GM12878 (cell line): ENCODE measurements at regions not wholly inside any gene's neighbourhood (a gene's known extent, or its start where the extent isn't known, plus 50 kb on each side); places are given as distances from the start of the nearest gene placed in this dataset.

Experiments used
- ATAC-seq: fragments of 200-7000 bp; cut with Tn5 transposase; 3 replicates; pipeline ENCODE4 v1.9.1; 2020; ENCODE audit warnings: mild to moderate bottlenecking, moderate library complexity
- BruUV-seq: library from RNA; stranded (reverse); fragments of 400-500 nt; replicated peaks from 2 replicates; lab custom pipeline; 2021; lab: Mats Ljungman, UMichigan
- CTCF ChIA-PET: fragments of 300-600 bp; sonication (Branson Sonifier 250); formaldehyde crosslinking; extraction: SDS; loops from one replicate; lab custom pipeline; 2021; ENCODE audit warnings: inconsistent platforms; lab: Yijun Ruan, JAX
- POLR2A ChIA-PET: fragments of 350-600 bp; formaldehyde crosslinking; extraction: SDS; loops from one replicate; lab custom pipeline; 2021; ENCODE audit warnings: inconsistent platforms; lab: Charles Lee
- RAD21 ChIA-PET: fragments of 300-600 bp; sonication (Branson Sonifier 250); formaldehyde crosslinking; loops from one replicate; lab custom pipeline; 2023; ENCODE audit warnings: antibody characterized with exemption; ENCODE audit not compliant: unreplicated experiment; lab: Charles Lee
- SMC1A ChIA-PET: fragments of 300-600 bp; sonication (Branson Sonifier 250); formaldehyde crosslinking; loops from one replicate; lab custom pipeline; 2023; ENCODE audit not compliant: unreplicated experiment, uncharacterized antibody; lab: Charles Lee
- DNase-seq: peaks from one replicate; pipeline ENCODE4 v3.0.0-alpha.2; 2011; ENCODE audit warnings: low read depth, low spot score
- FAIRE-seq: peaks from 3 replicates; lab custom pipeline; 2011; peaks lifted over from hg19 to GRCh38; lab: Jason Lieb, UNC
- H2AFZ ChIP-seq: 2 replicates; pipeline ENCODE4 v1.6.0; 2011; ENCODE audit warnings: low read depth, low read length, control low read depth; ENCODE audit not compliant: control insufficient read depth
- H3K27ac ChIP-seq: 2 replicates; pipeline ENCODE4 v1.5.1; 2011; ENCODE audit warnings: control low read depth; ENCODE audit not compliant: control insufficient read depth, insufficient read depth
- H3K27me3 ChIP-seq, 2 experiments: replicated peaks in 1 of 2; 2 replicates each; pipeline versions ENCODE4 v1.6.0 to v1.6.1; 2011; ENCODE audit warnings: low read length in 1 of 2; ENCODE audit not compliant: control insufficient read depth in 2 of 2, insufficient read depth in 2 of 2
- H3K36me3 ChIP-seq, 2 experiments: 2 replicates each; pipeline ENCODE4 v1.5.1; 2011; ENCODE audit warnings: low read length in 1 of 2; ENCODE audit not compliant: control insufficient read depth in 2 of 2, insufficient read depth in 2 of 2
- H3K4me1 ChIP-seq: 2 replicates; pipeline ENCODE4 v1.6.1; 2011; ENCODE audit warnings: mild to moderate bottlenecking, low read length, moderate library complexity, mixed read lengths; ENCODE audit not compliant: control insufficient read depth, insufficient read depth
- H3K4me2 ChIP-seq: 2 replicates; pipeline ENCODE4 v1.6.0; 2011; ENCODE audit warnings: control low read depth; ENCODE audit not compliant: control insufficient read depth, insufficient read depth
- H3K4me3 ChIP-seq: fragments of 200-600 bp; sonication (generic); 2 replicates; pipeline ENCODE4 v1.5.1; 2016
- H3K79me2 ChIP-seq: 2 replicates; pipeline ENCODE4 v1.6.0; 2011; ENCODE audit warnings: low read length; ENCODE audit not compliant: control insufficient read depth, insufficient read depth
- H3K9ac ChIP-seq: 2 replicates; pipeline ENCODE4 v1.8.0; 2011; ENCODE audit warnings: low read length, control low read depth, mixed read lengths; ENCODE audit not compliant: control insufficient read depth, insufficient read depth
- H3K9me3 ChIP-seq: replicated peaks from 3 replicates; pipeline ENCODE4 v1.5.1; 2011; ENCODE audit warnings: mild to moderate bottlenecking, low read length; ENCODE audit not compliant: control insufficient read depth, insufficient read depth
- H4K20me1 ChIP-seq: 2 replicates; pipeline ENCODE4 v1.6.0; 2011; ENCODE audit not compliant: control insufficient read depth, insufficient read depth
- NR2C1 ChIP-seq: fragments of 450-650 bp; IDR thresholded peaks from 2 replicates; pipeline ENCODE4 v1.6.1; 2017; ENCODE audit warnings: antibody characterized with exemption, mild to moderate bottlenecking, moderate library complexity
- SMARCA5 ChIP-seq: fragments of 450-650 bp; IDR thresholded peaks from 2 replicates; pipeline ENCODE4 v1.6.1; 2017; ENCODE audit warnings: mild to moderate bottlenecking
- WRNIP1 ChIP-seq: IDR thresholded peaks from 2 replicates; pipeline ENCODE4 v1.6.1; 2011; ENCODE audit warnings: low read depth, low read length, improper control_type of control experiment, borderline replicate concordance
- WGBS: methylation state at CpG from one replicate; pipeline ENCODE4 v1.1.6; 2016; ENCODE audit warnings: low lambda C conversion rate; ENCODE audit not compliant: insufficient replicate concordance, insufficient coverage; ENCODE audit errors: missing lambda C conversion rate; 5-methylcytosine and 5-hydroxymethylcytosine counted together
- in situ Hi-C: fragments of 300-500 bp; cut with MboI; formaldehyde crosslinking; loops from 9 replicates; pipeline ENCODE4 v1.14.3; 2018; ENCODE audit warnings: mixed read lengths
- intact Hi-C: fragments of 100-400 bp; cut with micrococcal nuclease; formaldehyde crosslinking; loops from one replicate; pipeline ENCODE4 v1.14.2; 2022; ENCODE audit not compliant: unreplicated experiment
- TF ChIP-seq, protein P1 (sequence below): IDR thresholded peaks from 2 replicates; pipeline ENCODE4 v1.6.1; 2011; ENCODE audit warnings: low read depth, mild to moderate bottlenecking, low read length, moderate library complexity, borderline replicate concordance; ENCODE audit errors: extremely low read depth
- TF ChIP-seq, protein P2 (sequence below), 3 experiments: IDR thresholded peaks in 2 of 3; conservative IDR thresholded peaks in 1 of 3; 2 replicates each; pipeline ENCODE4 v1.5.1; 2011; ENCODE audit warnings: low read depth in 3 of 3, low read length in 3 of 3, mild to moderate bottlenecking in 3 of 3, control low read depth in 2 of 3, moderate library complexity in 2 of 3, inconsistent platforms in 1 of 3, mixed read lengths in 1 of 3; ENCODE audit not compliant: control insufficient read depth in 2 of 3, insufficient read depth in 1 of 3; ENCODE audit errors: extremely low read depth in 1 of 3
- TF ChIP-seq, protein P3 (sequence below): fragments of 450-650 bp; formaldehyde crosslinking; IDR thresholded peaks from 2 replicates; pipeline ENCODE4 v1.4.0; 2022; ENCODE audit warnings: mild to moderate bottlenecking, moderate library complexity

DNA sequence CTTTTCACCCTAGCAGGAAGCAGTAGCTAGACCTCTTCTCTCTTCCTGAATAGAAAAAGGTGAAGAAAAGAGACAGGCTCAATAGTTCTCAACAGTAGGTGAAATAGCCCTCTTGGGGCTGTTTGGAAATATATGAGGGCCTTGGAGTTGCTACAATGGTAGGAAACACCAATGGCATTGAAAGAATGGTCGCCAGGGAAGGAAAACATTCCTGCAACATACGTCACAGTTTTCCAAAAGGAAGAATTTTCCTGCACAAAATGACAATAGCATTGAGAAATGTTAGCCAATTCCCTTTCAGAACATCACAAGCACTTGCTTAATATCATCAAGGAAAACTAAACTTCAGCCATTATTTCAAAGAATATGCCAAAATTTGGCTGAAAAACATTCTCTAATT is 484.5 kb downstream of the IGSF11 start:
- SMC1A ChIA-PET, result no interaction called here

More for the DNA sequence above, 484.5 kb downstream of the IGSF11 start:
- Histone ChIP-seq H4K20me1 (no peaks in the 10 kb centered on the region), H3K79me2 (no peaks in the 10 kb centered on the region), H3K9ac (no peak overlapping the region), H3K4me2 (no peak overlapping the region), H3K4me3 (no peak overlapping the region), H3K9me3 (no peaks in the 10 kb centered on the region), H3K4me1 (no peaks in the 10 kb centered on the region), H2AFZ (no peak overlapping the region), H3K27ac (no peak overlapping the region), H3K27me3 (no peaks in the 10 kb centered on the region), H3K36me3 (no peaks in the 10 kb centered on the region; a peak in 1 of 4 replicates)
- RAD21 ChIA-PET, result no interaction called here
- FAIRE-seq, result no peak
- TF ChIP-seq WRNIP1, result no peak
- TF ChIP-seq SMARCA5, result no peak
- TF ChIP-seq NR2C1, result no peak
- TF ChIP-seq, protein P1, sequence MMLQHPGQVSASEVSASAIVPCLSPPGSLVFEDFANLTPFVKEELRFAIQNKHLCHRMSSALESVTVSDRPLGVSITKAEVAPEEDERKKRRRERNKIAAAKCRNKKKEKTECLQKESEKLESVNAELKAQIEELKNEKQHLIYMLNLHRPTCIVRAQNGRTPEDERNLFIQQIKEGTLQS, result no peak
- TF ChIP-seq, protein P2, sequence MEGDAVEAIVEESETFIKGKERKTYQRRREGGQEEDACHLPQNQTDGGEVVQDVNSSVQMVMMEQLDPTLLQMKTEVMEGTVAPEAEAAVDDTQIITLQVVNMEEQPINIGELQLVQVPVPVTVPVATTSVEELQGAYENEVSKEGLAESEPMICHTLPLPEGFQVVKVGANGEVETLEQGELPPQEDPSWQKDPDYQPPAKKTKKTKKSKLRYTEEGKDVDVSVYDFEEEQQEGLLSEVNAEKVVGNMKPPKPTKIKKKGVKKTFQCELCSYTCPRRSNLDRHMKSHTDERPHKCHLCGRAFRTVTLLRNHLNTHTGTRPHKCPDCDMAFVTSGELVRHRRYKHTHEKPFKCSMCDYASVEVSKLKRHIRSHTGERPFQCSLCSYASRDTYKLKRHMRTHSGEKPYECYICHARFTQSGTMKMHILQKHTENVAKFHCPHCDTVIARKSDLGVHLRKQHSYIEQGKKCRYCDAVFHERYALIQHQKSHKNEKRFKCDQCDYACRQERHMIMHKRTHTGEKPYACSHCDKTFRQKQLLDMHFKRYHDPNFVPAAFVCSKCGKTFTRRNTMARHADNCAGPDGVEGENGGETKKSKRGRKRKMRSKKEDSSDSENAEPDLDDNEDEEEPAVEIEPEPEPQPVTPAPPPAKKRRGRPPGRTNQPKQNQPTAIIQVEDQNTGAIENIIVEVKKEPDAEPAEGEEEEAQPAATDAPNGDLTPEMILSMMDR (IDR thresholded peaks at IDR 0.05 in 2 of 3, conservative IDR thresholded peaks at IDR 0.05 in 1 of 3; ENCODE audit: control insufficient read depth in 2 of 3, extremely low read depth in 1 of 3, insufficient read depth in 1 of 3, low read depth in 3 of 3, low read length in 3 of 3), result no peak
- TF ChIP-seq, protein P3, sequence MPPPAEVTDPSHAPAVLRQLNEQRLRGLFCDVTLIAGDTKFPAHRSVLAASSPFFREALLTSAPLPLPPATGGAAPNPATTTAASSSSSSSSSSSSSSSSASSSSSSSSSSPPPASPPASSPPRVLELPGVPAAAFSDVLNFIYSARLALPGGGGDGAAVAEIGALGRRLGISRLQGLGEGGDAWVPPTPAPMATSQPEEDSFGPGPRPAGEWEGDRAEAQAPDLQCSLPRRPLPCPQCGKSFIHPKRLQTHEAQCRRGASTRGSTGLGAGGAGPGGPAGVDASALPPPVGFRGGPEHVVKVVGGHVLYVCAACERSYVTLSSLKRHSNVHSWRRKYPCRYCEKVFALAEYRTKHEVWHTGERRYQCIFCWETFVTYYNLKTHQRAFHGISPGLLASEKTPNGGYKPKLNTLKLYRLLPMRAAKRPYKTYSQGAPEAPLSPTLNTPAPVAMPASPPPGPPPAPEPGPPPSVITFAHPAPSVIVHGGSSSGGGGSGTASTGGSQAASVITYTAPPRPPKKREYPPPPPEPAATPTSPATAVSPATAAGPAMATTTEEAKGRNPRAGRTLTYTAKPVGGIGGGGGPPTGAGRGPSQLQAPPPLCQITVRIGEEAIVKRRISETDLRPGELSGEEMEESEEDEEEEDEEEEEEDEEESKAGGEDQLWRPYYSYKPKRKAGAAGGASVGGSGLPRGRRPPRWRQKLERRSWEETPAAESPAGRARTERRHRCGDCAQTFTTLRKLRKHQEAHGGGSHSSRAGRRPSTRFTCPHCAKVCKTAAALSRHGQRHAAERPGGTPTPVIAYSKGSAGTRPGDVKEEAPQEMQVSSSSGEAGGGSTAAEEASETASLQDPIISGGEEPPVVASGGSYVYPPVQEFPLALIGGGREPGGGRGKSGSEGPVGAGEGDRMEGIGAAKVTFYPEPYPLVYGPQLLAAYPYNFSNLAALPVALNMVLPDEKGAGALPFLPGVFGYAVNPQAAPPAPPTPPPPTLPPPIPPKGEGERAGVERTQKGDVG, result no peak
- WGBS, result 3% methylated on average over 2 of the region's 2 CpGs
- in situ Hi-C loops (no loop called here), intact Hi-C loops (no loop called here)
- BruUV-seq, result no TSS peak
- ATAC-seq, result no peak
- POLR2A ChIA-PET, result no interaction called here
- CTCF ChIA-PET, result no interaction called here
- no peak for DNase-seq
